DMS153 treated with DMSO at 0.1 percent for 48 hours (cell line): ENCODE measurements at regions not wholly inside any gene's neighbourhood (a gene's known extent, or its start where the extent isn't known, plus 50 kb on each side); places are given as distances from the start of the nearest gene placed in this dataset.
A peak's percentile ranks its signal among the peaks of the same experiment; 100 is the strongest.

Experiments used
- DNase-seq: peaks from one replicate; lab custom pipeline; 2025; ENCODE audit not compliant: unreplicated experiment; lab: John Stamatoyannopoulos, UW

- no peak for DNase-seq
Observed at GRCh38 chr11:122523846-122524805, 131.4 kb upstream of the UBASH3B start.

DNA sequence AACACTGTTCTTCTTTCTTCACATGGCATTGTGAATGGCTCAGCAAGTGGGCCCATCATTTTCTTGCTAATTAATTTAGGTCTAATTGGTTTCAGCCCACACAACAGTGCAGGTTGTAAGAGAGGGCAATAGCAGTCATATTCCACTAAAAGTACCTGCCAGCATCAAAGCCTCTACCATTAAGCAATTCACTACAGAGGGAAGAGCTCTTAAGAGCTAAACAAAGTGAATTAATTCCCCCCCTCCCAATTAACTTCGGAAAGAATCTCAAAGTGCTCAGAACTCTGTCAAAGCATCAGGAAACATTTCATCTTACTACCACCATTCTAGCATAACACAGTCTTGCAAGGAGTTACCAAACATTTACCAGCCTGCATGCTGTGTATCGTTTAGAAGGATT is 133.9 kb upstream of the UBASH3B start:
- no peak for DNase-seq

GRCh38 chr11:122517403-122518379 is 137.8 kb upstream of the UBASH3B start:
- DNase-seq, result no peak

DNA sequence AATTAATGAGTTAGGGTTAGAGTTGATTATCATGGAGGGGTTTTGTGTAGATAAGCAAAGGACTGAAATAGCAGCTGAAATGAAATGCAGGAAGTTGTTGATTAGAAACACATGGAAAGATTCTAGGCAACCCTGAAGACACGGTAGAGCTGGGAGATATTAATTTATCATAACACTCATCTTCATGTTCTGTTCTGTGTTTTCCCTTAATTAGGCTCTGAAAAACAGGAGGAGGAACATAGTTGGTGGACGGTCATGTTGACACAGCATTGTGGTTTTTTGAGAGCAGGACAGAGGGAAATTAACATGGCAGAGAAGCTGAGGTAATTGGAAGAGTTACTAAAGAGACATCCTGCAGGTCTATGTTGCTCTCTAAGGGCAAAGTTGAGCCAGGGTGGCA is 138.8 kb upstream of the UBASH3B start:
- no peak for DNase-seq

- DNase-seq, result no peak
Observed at GRCh38 chr11:122513997-122514396, 141.5 kb upstream of the UBASH3B start.

DNA sequence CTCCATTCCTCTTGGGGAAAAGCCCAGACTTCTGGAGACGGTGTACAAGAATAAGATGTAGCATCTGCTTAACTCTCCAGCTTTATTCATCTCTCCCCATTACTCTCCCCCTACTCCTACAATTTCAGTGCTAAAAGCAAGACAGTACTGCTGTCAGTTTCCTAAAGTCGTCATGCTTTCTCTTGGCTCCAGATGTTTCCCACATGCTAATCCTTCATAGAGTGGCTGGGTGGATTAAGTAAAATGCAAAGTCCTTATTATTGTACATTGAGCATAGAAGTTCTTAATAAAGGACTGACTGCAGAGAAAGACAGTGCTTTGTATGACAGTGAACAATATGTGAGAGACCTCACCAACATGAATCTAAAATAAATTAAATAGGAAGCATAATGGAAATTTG is 142.2 kb upstream of the UBASH3B start:
- DNase-seq, result no peak

GRCh38 chr11:122512688-122513087 is 142.8 kb upstream of the UBASH3B start:
- DNase-seq, result no peak

GRCh38 chr11:122509899-122510298 is 145.6 kb upstream of the UBASH3B start:
- no peak for DNase-seq

DNA sequence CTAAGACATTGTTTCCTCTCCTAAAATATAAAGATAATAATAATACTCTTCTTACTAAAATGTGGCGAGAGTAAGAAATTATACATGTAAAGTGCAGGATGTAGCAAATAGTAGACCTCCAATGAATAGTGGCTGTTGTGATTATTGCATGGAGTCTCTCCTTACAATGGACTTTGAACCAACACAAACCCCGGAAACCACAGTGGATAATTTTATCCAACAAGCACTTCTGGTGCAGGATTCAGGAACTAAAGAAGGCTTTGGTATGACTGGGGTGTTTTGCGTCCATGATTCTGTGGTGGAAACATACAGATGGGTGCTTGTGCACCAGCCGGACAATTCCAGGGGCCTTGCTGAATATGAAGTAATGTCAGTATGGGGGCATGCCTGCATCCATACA is 146.4 kb upstream of the UBASH3B start:
- DNase-seq, result no peak

- peak; percentile 55 for DNase-seq
Observed at GRCh38 chr11:122505304-122506006, 150.1 kb upstream of the UBASH3B start.

DNA sequence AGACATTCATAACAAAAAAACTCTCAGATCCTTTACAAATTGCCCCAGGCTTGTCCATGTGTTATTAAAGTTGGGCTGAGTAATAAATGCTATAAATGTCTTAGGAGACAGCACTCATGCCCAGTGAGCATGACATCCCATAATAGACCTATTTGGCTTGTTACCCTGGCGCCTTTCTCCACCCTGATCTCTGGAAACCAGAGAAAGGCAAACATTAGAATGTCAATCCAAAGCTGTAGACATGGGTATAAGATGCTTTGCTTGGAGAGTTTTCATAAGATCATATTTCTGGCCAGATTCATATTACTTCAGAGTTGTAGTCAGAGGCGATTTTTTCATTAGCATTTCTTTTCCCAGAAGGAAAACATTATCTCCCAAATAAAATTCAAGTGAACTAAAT is 161.3 kb upstream of the UBASH3B start:
- DNase-seq, result no peak

DNA sequence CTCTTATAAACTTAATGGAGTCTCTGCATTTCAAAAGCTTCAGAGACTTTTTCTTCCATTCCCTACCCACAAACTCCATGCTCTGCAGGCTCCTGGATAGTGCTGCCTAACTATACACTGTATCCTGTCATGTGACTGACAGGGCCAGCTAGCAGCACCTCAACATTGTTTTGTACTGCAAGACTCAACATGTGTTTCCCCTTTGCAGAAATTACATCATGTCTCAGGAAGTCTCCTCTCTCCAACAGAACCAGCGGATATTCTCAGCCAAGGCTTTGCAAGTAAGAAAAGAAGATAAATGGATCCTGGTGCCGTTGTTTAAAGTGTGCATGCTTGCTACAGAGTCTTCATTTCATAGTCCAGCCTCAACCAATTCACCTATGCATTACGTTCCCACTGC is 164.0 kb upstream of the UBASH3B start:
- no peak for DNase-seq

DNA sequence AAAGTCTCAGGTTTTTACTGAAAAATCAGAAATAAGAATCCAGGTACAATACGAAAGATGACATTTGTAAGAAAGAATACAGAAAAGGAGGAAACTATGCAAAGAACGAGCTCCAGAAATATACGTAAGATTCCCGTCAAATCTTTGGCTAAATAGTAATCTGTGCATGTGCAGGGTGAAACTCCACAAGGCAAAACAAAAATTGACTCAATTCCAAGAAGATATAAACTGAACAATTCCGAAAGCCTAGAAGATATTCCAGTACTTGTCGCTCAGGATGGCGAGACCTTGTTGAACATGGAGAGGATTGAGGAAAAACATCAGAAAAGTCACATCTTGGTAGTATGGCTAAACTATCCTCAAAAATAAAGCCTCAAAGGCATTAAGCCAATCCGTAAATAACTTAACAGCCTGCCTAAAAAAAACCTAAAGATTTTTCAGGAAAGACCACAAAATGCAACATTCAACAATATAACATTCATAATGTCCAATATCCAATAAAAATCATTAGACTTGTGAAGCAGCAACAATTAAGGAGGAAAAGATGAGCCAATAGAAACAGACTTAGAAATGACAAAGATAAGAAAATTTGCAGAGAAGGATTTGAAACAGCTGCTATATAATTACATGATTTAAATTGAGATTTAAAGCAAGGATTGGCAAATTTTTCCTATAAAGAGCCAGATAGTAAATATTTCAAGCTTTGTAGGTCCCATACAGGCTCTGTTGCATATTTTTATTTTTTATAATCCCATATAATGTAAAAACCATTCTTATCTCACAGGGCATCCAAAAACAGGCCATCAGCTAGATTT is 166.4 kb upstream of the UBASH3B start:
- DNase-seq, result no peak

GRCh38 chr11:122487669-122488068 is 167.9 kb upstream of the UBASH3B start:
- no peak for DNase-seq

DNA sequence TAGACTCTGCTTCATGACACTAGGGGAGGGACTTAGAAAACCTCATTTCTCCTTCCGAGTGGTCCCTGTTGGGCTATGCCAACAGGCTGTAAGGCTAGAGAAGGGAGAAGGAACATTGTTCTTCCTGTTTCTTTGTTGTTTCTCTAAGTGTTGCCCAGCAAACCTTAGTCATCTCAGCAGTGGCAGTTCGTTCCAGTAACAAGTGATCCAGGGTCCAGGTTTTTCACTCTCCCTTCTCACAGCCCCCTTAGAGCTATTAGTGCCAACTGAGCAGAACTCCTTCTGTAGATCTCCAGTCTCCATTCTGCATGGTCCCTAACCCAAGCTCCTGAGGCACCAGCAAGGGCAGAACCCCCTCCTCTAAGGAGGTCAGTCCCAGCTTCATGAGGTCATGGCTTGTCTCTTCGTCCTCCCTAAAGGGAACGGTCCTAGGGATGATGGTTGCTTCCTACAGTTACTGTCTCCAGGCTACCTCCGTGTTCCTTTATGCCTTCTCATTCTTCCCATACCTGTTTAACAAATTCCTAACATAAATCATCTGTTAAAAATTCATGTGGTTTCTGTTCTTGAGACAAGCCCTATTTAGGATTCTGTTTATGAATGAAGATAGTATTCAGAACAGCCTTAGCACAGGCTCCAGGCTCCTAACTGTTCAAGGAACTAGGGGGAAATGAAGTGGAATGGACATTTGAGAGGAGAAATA is 168.6 kb upstream of the UBASH3B start:
- DNase-seq, result no peak

DNA sequence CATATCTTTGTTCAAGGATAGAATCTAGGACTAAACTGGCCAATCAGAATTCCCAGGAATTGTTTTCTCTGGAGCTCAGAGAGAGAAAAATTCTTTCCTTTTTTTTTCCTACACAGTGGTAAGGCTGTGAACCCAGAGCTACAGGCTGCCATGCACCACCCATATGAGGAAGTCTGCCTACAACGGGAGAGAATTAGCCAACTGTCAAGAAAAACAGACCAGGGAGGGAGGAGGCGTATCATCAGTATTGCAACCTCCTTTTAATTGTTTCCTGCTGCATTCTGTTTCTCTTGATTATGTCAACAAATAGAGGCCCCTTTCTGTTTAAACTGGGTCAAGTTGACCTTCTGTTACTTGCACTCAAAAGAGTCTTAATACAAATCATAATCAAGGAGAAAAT is 176.5 kb upstream of the UBASH3B start:
- DNase-seq, result no peak

DNA sequence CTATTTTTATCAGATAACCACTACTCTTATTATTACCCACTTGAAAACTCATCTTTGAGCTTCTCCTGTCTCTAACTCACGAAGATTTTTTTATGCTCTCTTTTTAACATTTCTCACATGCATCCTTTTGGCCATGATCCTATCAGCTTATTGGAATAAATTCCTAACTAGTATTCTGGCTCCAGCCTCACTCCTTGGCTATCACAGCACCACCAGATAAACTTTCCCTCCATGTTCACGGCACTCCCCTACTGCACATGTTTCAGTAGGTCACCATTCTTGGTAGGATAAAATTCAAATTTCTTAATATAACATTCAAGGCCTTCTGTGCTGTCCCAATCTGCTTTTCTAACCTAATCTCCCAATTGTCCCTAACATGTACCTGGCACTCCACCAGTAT is 186.6 kb upstream of the UBASH3B start:
- no peak for DNase-seq

GRCh38 chr11:122463530-122463929 is 192.0 kb upstream of the UBASH3B start:
- DNase-seq, result no peak

GRCh38 chr11:122459064-122459463 is 196.5 kb upstream of the UBASH3B start:
- DNase-seq, result no peak

DNA sequence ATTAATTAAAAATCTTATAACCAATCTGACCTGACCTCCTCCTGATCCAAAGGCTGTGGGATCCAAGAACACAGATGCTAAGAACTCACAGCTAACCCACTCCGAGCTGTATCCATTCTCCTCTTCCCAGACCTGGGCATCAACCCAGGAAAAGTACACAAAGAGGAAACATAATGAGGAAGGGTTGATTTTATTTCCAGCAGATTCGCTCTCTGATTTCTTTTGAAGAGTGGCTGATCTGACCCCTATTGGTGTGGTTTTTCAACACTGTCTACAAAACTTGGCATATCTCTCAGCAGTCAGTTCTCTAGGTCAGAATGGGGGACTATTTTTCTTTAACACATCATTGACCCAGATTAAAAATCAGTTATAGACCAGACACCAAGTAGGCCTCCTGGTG is 201.9 kb upstream of the UBASH3B start:
- no peak for DNase-seq
